GM18907 (cell line): ENCODE measurements at regions not wholly inside any gene's neighbourhood (a gene's known extent, or its start where the extent isn't known, plus 50 kb on each side); places are given as distances from the start of the nearest gene placed in this dataset.

ENCODE experiments used
- ATAC-seq: cut with Tn5 transposase; IDR thresholded peaks from one replicate; pipeline ENCODE4 v1.9.1; 2021; ENCODE audit warnings: mild to moderate bottlenecking, moderate library complexity; ENCODE audit not compliant: unreplicated experiment

DNA sequence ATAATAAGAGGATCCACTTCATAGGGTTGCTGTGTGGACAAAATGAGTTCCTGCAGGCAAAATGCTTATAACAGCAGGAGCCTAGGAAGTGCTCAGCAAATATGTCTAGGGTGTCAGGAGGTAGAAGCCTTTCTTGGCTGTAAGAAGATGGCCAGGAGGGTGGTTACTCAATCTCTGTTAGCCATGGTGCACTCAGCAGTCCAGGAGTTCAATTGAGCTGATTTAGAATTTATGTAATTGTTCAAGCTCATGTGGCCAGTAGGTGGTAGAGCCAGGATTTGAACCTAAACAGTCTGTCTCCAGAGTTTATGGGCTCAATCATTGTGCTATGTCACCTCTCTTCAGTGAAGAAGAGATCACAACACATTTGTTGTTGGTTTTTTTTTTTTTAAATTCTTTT, 381.2 kb downstream of the KIF4B start:
- no peak for ATAC-seq

DNA sequence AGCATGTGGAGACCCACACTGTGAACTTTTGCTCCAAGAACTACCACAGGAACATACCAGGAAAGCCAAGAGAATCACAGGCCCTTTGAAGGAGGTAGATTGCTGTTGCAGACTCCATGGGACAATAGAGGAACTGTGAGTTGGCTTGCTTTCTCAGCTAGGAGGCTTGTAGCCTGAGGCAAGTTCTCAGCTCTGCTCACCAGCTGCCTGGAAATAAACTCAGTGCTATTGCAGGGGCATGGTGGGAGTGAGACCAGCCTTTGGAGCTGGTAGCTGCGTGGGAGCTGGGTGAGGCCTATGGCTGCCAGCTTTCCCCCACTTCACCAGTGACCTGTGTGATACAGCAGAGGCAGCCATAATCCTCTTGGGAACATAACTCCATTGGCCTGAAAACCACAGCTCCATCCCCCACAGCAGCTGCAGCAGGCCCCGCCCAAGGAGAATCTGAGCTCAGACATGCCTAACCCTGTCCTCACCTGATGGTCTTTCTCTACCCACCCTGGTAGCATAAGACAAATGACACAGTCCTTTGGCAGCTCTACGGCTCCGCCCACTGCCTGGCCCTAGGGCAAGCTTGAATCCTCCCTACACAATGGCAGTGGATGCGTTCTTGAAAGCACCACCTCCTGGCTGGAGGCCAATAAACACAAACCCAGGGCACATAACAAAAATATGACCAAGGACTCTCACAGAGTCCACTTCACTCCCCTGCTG, 389.5 kb downstream of the KIF4B start:
- ATAC-seq = no peak

DNA sequence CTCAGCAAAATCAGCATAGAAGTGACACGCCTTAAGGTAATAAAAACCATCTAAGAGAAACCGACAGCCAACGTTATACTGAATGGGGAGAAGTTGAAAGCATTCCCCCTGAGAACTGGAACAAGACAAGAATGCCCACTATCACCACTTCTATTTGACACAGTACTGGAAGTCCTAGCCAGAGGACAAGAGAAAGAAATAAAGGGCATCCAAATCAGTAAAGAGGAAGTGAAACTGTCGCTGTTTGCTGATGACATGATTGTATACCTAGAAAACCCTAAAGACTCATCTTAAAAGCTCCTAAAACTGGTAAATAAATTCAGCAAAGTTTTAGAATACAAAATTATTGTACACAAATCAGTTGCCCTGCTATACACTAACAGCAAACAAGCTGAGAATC, 393.3 kb downstream of the KIF4B start:
- ATAC-seq = no peak

DNA sequence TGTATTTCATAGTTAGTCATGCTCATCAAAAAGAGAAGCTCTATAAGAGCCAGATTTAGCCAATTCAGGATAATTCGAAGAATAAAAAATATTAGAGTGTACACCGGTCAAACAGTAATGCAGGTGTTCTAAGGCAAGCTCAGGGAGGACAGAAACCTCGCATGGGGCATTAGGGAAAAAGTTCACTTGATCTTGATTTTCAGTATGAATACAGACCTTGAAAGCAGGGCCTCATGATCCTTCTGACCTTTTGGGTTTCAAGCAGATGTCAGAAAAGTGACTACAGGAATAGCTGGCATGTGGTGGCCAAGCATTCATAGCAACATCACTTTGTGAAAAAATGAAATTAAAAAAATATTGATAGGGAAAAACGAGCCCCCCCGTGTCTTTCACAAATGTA, 394.9 kb downstream of the KIF4B start:
- ATAC-seq = no peak

DNA sequence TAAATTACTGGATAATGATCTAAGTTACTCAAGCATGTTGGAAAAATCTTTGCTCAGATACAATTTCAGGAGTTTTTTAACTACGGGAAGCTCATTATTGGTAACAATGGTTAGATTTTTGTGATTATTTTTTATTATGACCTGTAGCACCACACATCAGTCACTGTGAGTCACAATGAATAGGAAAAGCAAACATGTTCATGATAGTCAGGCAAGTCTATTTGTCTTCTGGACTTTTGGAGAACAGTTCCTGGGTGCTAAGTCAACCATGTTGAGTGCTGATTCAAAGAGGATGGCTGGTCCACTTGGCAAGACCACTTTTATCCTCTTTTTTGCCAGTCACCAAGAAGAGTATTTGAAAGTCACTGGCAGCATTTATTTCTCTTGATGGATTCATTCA, 403.2 kb downstream of the KIF4B start:
- no peak for ATAC-seq

DNA sequence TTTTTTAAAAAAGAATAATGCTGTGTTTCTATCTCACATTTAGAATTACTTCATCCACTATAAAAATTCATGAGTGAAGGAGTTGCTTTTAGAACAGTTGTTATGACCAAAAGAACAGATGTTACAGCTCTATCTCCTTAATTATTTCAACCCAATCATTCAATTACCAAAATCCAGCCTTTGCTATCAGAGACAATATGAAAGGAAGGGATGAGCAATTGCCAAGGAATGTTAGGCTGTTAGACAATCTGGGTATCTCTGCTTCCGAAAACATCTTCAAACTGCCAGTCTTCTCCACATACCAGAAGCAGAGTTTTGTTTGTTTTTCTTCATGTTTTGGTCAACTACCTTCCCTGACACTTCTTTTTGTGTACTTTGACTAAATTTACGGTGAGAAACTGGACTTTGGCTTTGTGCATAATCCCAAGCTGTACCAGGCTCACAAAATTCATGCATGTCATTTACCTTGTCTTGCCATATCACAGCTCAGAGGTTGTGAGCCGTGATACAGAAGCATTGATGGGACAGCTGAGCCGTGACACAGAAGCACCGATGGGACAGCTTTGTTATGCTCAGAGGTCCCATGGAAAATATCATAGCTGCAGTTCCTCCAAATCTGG, 405.5 kb downstream of the KIF4B start:
- no peak for ATAC-seq

DNA sequence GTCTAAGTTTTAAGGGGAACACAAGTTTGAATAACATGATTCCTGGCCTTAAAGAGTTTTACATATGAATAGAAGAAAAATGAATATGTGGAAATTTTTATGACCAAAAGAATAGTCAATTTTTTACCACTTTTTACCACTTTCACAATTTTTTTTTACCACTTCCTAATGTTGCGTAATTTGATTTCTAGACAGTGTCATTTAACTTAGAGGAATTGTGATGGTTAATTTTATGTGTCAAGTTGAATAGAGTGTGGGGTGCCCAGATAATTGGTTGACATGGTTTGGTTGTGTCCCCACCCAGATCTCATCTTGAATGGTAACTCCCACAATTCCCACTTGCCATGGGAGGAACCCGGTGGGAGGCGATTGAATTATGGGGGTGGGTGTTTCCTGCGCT, 416.6 kb downstream of the KIF4B start:
- no peak for ATAC-seq

DNA sequence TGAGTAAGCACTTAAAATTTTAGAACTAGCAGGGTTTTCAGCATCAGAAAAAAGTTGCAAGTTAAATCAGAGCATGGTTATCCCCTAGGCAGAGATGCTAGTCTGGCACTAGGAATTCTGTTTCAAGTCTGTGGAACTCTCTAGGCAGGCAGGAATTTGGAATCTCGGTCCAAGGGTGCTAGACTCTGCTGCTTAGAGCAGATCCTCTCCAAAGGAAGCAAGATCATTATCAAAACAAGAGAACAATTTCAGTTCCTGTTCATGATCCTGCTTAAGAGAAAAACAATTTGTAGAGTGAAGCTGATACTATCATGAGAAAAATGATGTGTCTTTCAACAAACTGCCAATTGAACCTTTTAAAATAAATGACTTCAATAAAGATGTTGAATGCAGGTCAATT, 420.7 kb downstream of the KIF4B start:
- ATAC-seq = no peak

DNA sequence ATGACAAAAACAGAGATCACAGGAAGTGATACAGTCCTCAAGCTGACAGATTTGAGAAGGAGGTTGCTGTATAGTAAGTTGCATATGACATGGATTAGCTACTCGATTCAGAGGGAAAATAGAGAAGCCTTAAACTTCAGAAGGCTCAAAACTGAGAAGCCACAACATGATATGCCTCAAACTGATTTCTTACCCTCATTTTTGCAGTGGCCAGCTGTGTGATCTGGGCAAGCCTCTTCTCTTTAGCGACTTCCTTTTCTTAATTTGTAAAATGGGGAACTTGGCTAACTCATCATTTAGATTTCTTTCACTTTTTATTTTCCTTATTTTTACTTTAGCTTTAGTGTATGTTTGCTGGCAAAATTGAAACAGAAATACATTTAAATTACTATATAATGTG, 421.1 kb downstream of the KIF4B start:
- no peak for ATAC-seq

DNA sequence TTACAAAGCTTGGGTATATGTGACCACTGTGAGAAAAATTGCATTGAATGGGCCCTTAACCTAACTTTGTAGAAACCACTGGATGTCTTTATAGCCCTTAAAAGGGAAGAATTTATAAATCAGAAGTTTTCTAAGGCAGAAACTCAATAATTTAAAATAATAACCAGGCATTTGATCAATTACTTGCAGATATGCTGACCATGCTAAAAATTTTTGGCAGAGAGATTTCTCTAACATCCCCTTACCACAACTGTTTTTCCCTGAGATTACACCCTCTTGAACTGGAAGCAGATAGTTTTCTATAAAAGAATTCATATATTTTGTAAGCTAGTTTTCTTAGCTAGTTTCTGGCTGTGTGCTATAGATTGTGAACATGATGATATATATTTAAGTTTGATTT, 428.3 kb downstream of the KIF4B start:
- no peak for ATAC-seq

DNA sequence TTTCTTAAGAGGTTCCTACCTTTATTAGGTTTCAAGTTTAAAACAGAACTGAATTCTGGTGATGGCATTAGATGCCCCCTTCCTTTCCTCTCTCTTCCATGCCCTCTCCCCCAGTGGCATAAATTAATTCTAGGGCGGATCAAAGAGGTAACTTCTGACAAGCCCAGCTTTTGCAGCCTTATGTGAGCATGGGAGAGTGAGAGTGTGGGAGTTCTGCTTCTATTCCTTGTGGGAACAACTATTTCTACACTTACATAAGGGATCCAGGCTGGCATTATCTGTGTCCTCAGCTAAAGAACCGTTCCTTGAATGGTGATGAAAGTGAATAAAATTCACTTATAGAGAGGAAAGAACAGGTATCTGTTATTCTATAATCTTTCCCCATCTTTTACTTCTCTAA, 437.6 kb downstream of the KIF4B start:
- no peak for ATAC-seq

DNA sequence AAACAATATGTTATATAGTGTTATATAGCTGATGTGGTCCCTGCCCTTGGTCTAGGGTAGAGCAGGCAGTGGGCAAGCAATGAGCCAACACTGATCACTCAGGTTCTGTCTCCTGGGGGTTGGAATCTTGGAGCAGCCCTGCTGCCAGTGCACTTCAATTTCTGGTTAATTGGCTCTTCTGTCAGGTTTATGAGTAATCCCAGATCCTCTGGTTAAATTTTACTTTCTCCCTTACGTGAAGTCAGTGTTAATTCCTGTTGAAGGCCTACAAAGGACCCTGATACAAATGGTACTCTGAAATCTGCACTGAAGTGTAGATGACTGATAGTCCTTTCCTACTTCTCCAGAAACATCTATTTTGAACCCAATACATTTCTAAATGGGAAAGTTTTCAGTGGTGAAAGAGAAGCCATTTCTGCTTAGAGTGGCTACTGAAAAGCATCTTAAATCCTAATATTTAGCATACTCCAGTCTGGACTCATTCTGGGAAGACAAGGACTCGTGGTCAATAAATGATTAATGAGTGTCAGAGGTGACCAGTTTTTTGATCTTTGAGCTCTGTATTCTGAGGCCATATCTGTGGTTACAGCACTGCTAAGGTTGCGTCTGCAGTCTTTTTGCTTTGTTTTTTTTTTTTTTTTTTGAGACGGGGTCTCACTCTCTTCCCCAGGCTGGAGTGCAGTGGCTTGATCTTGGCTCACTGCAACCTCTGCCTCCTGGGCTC, 442.4 kb downstream of the KIF4B start:
- no peak for ATAC-seq

DNA sequence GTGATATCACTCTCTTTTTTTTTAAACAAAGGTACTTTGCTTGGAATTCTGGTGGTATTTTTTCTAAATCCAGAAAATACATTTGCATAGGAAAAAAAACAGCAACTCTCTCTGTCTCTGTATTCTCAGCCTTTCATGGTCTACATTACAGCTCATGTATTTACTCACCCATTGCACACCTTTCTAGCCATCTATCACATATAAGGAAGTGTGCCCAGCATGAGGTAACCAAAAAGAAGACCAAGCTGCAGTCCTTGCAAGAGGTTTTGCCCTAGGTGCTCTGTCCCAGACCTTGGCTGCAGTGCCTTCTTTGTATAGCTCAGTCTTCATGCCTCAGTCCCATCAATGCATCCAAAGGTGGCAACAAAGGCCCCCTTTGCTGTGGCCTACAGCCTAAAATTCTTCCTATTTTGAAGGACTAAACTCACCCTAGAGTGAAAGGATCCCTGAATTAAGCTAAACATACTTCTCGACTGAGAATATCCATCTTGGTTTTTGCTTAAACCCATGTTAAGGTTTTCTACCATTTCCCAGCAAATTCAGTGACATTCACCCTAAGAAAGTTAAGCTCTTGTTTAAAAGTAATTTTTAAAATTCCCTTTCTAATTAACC, 446.4 kb downstream of the KIF4B start:
- no peak for ATAC-seq

DNA sequence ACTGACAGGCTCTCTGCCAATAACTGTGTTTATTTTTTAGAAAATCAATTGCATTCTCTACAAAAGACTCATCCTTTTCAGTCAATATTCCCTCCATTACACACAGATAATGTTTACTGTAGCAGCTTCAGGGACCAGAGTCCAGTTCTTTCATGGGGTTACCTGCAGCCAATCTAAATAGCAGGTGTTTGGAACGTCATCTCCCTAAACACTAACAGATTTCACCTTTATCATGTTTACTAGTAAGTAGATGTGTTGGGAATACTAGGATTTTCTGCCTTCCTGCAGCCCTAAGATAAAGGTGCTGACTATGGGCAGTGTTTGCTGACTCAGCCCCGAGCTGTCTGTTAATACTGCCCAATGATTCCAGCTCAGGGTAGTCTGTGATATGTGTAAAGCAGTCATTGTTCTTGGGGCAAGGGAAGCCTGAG, 447.0 kb downstream of the KIF4B start:
- ATAC-seq = no peak

DNA sequence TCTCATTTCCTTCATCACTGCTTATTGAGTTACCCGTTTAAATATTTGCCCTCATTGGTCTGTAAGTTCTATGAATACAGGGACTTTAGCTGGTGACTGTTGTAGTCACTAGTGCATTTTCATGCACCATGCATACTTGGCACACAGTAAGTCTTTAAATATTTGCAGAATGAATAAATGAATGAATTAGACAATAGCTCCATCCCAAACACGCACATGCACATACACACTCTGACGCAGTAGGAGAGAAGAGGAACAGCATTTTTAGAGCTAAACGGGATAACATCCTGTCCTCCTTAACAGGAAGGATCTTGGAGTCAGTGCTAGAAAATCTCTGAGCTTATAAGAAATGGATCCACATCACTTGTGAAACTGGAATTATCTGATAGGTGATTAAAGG, 447.7 kb downstream of the KIF4B start:
- ATAC-seq = no peak

DNA sequence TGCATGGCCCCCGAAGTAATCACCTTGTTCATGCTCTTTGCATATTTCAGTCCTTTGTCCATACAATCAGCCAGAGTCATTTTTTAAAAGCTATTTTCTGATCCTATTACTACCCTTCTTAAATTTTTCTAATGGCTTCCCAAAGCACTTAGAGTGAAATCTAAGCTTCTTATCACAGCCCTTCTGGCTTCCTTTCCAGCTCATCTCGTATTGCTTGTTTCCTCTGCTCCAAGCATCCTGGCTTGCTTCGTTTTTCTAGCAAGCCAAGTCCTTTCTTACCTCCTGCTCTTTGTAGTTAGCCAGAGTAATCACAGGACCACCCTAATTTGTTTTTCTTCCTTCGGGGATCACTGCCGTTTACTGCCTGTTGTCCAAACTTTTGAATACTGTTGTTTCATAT, 453.3 kb downstream of the KIF4B start:
- no peak for ATAC-seq

DNA sequence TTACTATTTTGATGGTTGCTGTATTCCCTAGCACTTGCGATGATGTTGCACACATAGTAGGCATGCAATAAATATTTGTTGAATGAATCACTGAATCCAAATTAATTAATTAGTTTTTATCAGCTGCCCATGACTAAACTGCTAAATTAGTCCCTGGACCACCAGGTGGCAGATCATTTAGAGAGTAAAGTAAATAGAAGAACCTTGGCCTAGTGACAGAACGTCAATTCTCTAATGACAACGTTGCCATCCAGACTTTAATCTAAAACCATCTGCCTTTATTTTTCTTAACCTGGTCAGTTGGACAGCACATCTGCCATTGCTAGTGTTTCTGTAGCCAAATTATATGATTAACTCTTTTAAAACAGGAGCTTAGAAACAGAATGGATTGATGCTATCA, 457.5 kb downstream of the KIF4B start:
- ATAC-seq = no peak

DNA sequence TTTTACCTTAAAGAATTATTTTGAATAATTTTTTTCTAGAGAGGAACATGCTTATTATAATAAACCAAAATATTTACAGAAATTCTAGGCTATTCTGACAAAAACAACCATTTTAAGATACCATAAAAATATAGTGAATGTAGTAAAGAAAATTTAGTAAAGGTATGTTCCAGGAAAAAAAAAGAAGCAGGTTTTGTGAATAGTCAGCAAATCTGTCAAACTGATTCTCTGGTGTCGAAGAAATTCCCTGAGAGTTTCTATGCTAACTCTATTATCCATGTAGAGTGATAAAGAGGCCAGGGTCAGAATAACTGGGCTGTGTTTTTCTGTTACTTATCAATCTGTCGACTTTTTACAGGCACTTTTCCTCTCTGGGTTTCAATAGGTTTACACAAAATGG, 459.2 kb downstream of the KIF4B start:
- no peak for ATAC-seq

DNA sequence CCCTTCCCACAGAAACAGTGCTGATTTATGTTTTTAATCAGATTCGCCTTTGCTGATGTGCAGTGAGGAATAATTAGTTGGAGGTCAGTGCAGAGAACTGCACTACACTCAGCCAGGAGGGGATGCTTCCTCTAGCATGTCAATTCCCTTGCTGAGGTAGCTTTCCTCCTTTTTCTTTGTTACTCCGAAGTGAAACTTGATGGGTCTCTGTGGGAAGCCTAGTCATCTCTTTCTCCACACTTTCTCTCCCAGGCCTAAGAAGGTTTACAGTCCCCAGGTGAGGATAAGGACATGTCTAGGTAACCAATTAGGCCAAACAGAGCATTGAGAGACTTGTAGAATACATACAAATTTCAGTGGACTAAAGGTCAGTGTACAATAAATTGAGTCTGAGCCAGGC, 461.8 kb downstream of the KIF4B start:
- ATAC-seq = no peak

DNA sequence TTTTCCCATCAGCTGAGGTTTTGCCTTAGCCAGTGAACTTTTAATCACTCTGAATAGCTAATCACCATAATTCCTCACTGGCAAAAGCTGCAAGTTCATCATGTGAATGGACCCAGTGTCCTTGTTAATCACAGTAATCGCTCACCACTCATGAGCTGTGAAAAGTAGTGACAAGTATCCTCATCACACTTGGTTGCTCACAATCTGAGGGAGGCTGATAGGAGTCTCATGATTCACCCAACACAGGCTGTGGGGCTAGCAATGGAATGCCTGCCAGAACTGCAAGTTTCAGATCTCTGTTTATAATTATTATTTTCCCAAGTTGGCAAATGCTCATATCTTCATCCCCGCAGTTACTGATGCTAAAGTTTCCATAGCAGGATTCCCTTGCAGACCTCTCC, 467.2 kb downstream of the KIF4B start:
- no peak for ATAC-seq

DNA sequence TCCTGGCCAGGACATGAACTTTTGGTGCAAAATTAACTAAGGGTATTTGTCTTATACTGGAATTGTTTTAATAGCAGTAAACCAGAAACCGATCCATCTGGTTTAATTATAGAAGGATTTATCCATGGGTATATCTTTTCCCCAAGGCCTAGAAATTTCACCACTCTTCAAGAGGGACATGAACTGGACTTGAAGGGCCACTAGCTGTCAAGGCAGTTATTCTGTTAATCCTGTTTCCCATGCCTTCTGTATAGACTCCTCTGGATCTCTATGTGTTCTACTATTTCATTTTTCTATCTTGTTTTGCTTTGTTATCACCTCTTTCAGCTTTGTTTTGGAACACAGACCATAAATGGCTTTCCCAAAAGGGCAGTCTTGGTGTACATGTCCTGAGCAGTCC, 467.6 kb downstream of the KIF4B start:
- ATAC-seq = no peak

DNA sequence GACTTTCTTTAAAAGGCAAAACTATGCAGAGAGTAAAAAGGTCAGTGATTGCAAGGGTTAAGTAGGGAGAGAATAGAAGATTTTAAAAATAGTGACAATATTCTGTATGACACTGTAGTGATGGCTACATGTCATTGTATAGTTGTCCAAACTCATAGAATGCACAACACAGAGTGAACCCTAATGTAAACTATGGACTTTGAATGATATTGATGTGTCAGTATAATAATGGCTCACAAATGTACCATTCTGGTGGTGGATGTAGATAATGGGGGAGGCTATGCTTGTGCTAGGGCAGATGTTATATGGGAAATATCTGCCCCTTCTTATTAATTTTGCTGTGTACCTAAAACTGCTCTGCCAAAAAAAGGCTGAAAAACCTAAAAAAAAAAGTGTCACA, 468.9 kb downstream of the KIF4B start:
- no peak for ATAC-seq
